ENCODE measurements at regions not wholly inside any gene's neighbourhood (a gene's known extent, or its start where the extent isn't known, plus 50 kb on each side); places are given as distances from the start of the nearest gene placed in this dataset.

DNA sequence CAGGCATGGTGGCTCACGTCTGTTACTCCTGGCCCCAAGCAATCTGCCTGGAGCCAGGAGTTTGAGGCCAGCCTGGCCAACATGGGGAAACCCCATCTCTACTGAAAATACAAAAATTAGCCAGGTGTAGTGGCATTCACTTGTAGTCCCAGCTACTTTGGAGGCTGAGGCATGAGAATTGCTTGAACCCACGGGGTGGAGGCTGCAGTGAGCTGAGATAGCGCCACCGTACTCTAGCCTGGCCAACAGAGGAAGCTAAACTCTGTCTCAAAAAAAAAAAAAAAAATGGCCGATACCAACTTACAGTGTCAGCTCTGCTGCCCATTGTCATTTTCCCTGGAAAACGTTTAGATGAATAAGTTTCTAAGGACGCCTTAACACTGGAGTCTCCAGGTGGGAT is 489.9 kb downstream of the TFAP2A start:
- no peak for TF ChIP-seq GABPA (IDR thresholded peaks at IDR 0.05 in 1 of 2, conservative IDR thresholded peaks at IDR 0.05 in 1 of 2)
- no peak for TF ChIP-seq FOXA2 (IDR thresholded peaks at IDR 0.05)
- TF ChIP-seq, protein P1, sequence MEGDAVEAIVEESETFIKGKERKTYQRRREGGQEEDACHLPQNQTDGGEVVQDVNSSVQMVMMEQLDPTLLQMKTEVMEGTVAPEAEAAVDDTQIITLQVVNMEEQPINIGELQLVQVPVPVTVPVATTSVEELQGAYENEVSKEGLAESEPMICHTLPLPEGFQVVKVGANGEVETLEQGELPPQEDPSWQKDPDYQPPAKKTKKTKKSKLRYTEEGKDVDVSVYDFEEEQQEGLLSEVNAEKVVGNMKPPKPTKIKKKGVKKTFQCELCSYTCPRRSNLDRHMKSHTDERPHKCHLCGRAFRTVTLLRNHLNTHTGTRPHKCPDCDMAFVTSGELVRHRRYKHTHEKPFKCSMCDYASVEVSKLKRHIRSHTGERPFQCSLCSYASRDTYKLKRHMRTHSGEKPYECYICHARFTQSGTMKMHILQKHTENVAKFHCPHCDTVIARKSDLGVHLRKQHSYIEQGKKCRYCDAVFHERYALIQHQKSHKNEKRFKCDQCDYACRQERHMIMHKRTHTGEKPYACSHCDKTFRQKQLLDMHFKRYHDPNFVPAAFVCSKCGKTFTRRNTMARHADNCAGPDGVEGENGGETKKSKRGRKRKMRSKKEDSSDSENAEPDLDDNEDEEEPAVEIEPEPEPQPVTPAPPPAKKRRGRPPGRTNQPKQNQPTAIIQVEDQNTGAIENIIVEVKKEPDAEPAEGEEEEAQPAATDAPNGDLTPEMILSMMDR (IDR thresholded peaks at IDR 0.05; ENCODE audit: low read depth, low read length, missing input control): no peak
- TF ChIP-seq EGR1 (IDR thresholded peaks at IDR 0.05; ENCODE audit: low read depth in 2 of 2): no peak
- TF ChIP-seq TAF1 (conservative IDR thresholded peaks at IDR 0.05): no peak

All from liver (tissue), 3 donors.